Natural killer cell (primary cell): ENCODE measurements at regions not wholly inside any gene's neighbourhood (a gene's known extent, or its start where the extent isn't known, plus 50 kb on each side); places are given as distances from the start of the nearest gene placed in this dataset.

Source experiments
- ATAC-seq, 3 donors: fragments of 150-1000 bp in 2 of 3; fragments of 200-7000 bp in 1 of 3; cut with Tn5 transposase; 1 replicate in 1 of 3; 2 replicates in 2 of 3; pipeline ENCODE4 v1.10.0; 2021; ENCODE audit warnings: mild to moderate bottlenecking in 2 of 3, moderate library complexity in 2 of 3
- DNase-seq, 2 donors: peaks; one replicate each; pipeline versions ENCODE4 v3.0.0 to v3.0.0-alpha.2; 2013 to 2021; ENCODE audit warnings: mixed read lengths in 1 of 2
- H3K27ac ChIP-seq: one replicate; pipeline ENCODE4 v1.5.1; 2013; ENCODE audit warnings: mild to moderate bottlenecking, low read length
- H3K27me3 ChIP-seq: one replicate; pipeline ENCODE4 v1.6.1; 2013; ENCODE audit warnings: low read length; ENCODE audit not compliant: control insufficient read depth, insufficient read depth
- H3K36me3 ChIP-seq: one replicate; pipeline ENCODE4 v1.6.1; 2013; ENCODE audit warnings: low read length; ENCODE audit not compliant: control insufficient read depth, insufficient read depth
- H3K4me1 ChIP-seq: one replicate; pipeline ENCODE4 v1.6.1; 2013; ENCODE audit warnings: low read length; ENCODE audit not compliant: control insufficient read depth, insufficient read depth
- H3K4me3 ChIP-seq: one replicate; pipeline ENCODE4 v1.5.1; 2013; ENCODE audit warnings: low read length
- H3K9me3 ChIP-seq: one replicate; pipeline ENCODE4 v1.6.1; 2013; ENCODE audit warnings: low read length; ENCODE audit not compliant: control insufficient read depth, insufficient read depth
- H3K27ac Mint-ChIP-seq, 2 donors: one replicate each; pipeline ENCODE4 v1.8.0; 2022; ENCODE audit warnings: mild to moderate bottlenecking in 2 of 2, mixed read lengths in 2 of 2, moderate library complexity in 1 of 2
- H3K27me3 Mint-ChIP-seq, 2 donors: one replicate each; pipeline ENCODE4 v1.8.0; 2022; ENCODE audit warnings: low read depth in 2 of 2, mixed read lengths in 2 of 2
- H3K36me3 Mint-ChIP-seq: one replicate; pipeline ENCODE4 v1.8.0; 2022; ENCODE audit warnings: mixed read lengths
- H3K4me1 Mint-ChIP-seq, 2 donors: one replicate each; pipeline ENCODE4 v1.8.0; 2022; ENCODE audit warnings: mixed read lengths in 2 of 2
- H3K4me3 Mint-ChIP-seq: one replicate; pipeline ENCODE4 v1.8.0; 2022; ENCODE audit warnings: mild to moderate bottlenecking, moderate library complexity, mixed read lengths
- H3K9me3 Mint-ChIP-seq, 2 donors: one replicate each; pipeline ENCODE4 v1.8.0; 2022; ENCODE audit warnings: mixed read lengths in 2 of 2
- CTCF ChIP-seq: fragments of 200-600 bp; IDR thresholded peaks from one replicate; pipeline ENCODE4 v1.8.0; 2022; ENCODE audit warnings: antibody characterized with exemption
- WGBS: methylation state at CpG from one replicate; pipeline ENCODE4 v1.1.7; 2013; ENCODE audit warnings: missing lambda C conversion rate; ENCODE audit not compliant: insufficient coverage; 5-methylcytosine and 5-hydroxymethylcytosine counted together
- intact Hi-C: fragments of 100-400 bp; cut with micrococcal nuclease; formaldehyde crosslinking; loops from one replicate; pipeline ENCODE4 v1.14.2; 2022

- no peaks in the 10 kb centered on the region for H3K9me3 Mint-ChIP-seq
- Histone ChIP-seq H3K36me3 (no peaks in the 10 kb centered on the region), H3K4me1 (no peaks in the 10 kb centered on the region), H3K4me3 (no peak overlapping the region), H3K27me3 (no peaks in the 10 kb centered on the region), H3K27ac (no peak overlapping the region), H3K9me3 (no peaks in the 10 kb centered on the region)
- intact Hi-C loops: no loop called here
- TF ChIP-seq CTCF: no peak
- no peaks in the 10 kb centered on the region for H3K4me1 Mint-ChIP-seq
- no peak for DNase-seq
- H3K27ac Mint-ChIP-seq: no peak overlapping the region
- ATAC-seq: no peak
- peaks cover 0 to 9% of the 10 kb centered on the region in 2 donors for H3K27me3 Mint-ChIP-seq
- H3K36me3 Mint-ChIP-seq: no peaks in the 10 kb centered on the region
- WGBS: 90% methylated on average over 17 of the region's 17 CpGs
- no peak overlapping the region for H3K4me3 Mint-ChIP-seq
These were observed 228.0 kb upstream of the SALL3 start for GRCh38 chr18:78751664-78752063.

GRCh38 chr18:78753240-78753639 is 226.4 kb upstream of the SALL3 start:
- Mint-ChIP-seq H3K36me3 (no peaks in the 10 kb centered on the region), H3K27me3 (peaks cover 0 to 3% of the 10 kb centered on the region in 2 donors), H3K4me3 (no peak overlapping the region), H3K9me3 (no peaks in the 10 kb centered on the region), H3K27ac (no peak overlapping the region), H3K4me1 (no peaks in the 10 kb centered on the region)
- intact Hi-C loops: no loop called here
- Histone ChIP-seq H3K36me3 (no peaks in the 10 kb centered on the region), H3K27ac (no peak overlapping the region), H3K9me3 (no peaks in the 10 kb centered on the region), H3K4me1 (no peaks in the 10 kb centered on the region), H3K27me3 (no peaks in the 10 kb centered on the region), H3K4me3 (no peak overlapping the region)
- TF ChIP-seq CTCF: no peak
- no peak for DNase-seq
- ATAC-seq: no peak
- WGBS: 91% methylated on average over 23 of the region's 23 CpGs

- Histone ChIP-seq H3K27me3 (no peaks in the 10 kb centered on the region), H3K36me3 (no peaks in the 10 kb centered on the region), H3K4me1 (no peaks in the 10 kb centered on the region), H3K9me3 (no peaks in the 10 kb centered on the region), H3K27ac (no peak overlapping the region), H3K4me3 (no peak overlapping the region)
- ATAC-seq: no peak
- WGBS: 95% methylated on average over 23 of the region's 23 CpGs
- Mint-ChIP-seq H3K27ac (no peak overlapping the region), H3K4me3 (no peak overlapping the region), H3K9me3 (no peaks in the 10 kb centered on the region), H3K36me3 (no peaks in the 10 kb centered on the region), H3K4me1 (no peaks in the 10 kb centered on the region), H3K27me3 (peaks cover 0 to 5% of the 10 kb centered on the region in 2 donors)
- TF ChIP-seq CTCF: no peak
- intact Hi-C loops: no loop called here
- DNase-seq: no peak
These were observed 225.1 kb upstream of the SALL3 start for GRCh38 chr18:78754311-78755043.

- peaks cover 0 to 2% of the 10 kb centered on the region in 2 donors for H3K27me3 Mint-ChIP-seq
- no peak for TF ChIP-seq CTCF
- H3K36me3 Mint-ChIP-seq: no peaks in the 10 kb centered on the region
- ATAC-seq (no peak), DNase-seq (no peak)
- H3K9me3 Mint-ChIP-seq: no peaks in the 10 kb centered on the region
- Histone ChIP-seq H3K27ac (no peak overlapping the region), H3K36me3 (no peaks in the 10 kb centered on the region), H3K4me3 (no peak overlapping the region), H3K4me1 (no peaks in the 10 kb centered on the region), H3K9me3 (no peaks in the 10 kb centered on the region), H3K27me3 (no peaks in the 10 kb centered on the region)
- WGBS: 89% methylated on average over 10 of the region's 10 CpGs
- no peak overlapping the region for H3K27ac Mint-ChIP-seq
- no peak overlapping the region for H3K4me3 Mint-ChIP-seq
- intact Hi-C loops: no loop called here
- no peaks in the 10 kb centered on the region for H3K4me1 Mint-ChIP-seq
These were observed 222.6 kb upstream of the SALL3 start for GRCh38 chr18:78757014-78757413.
